Left ventricle myocardium inferior (tissue), 1 donor: ENCODE measurements at regions not wholly inside any gene's neighbourhood (a gene's known extent, or its start where the extent isn't known, plus 50 kb on each side); places are given as distances from the start of the nearest gene placed in this dataset.

Experiments
- DNase-seq: peaks from one replicate; pipeline ENCODE4 v3.0.0-alpha.2; 2020
- H3K27ac ChIP-seq: fragments of 200-600 bp; replicated peaks from 2 replicates; pipeline ENCODE4 v1.8.0; 2021
- H3K27me3 ChIP-seq: fragments of 200-600 bp; 2 replicates; pipeline ENCODE4 v1.8.0; 2021; ENCODE audit warnings: low read depth
- H3K36me3 ChIP-seq: fragments of 200-600 bp; 2 replicates; pipeline ENCODE4 v1.8.0; 2021
- H3K4me1 ChIP-seq: fragments of 200-600 bp; 2 replicates; pipeline ENCODE4 v1.8.0; 2021
- H3K4me3 ChIP-seq: fragments of 200-600 bp; 2 replicates; pipeline ENCODE4 v1.8.0; 2021; ENCODE audit warnings: mild to moderate bottlenecking, moderate library complexity
- H3K9me3 ChIP-seq: fragments of 200-600 bp; replicated peaks from 2 replicates; pipeline ENCODE4 v1.8.0; 2021
- CTCF ChIP-seq: fragments of 200-600 bp; IDR thresholded peaks from 2 replicates; pipeline ENCODE4 v1.8.0; 2021; ENCODE audit warnings: antibody characterized with exemption, mild to moderate bottlenecking, borderline replicate concordance
- intact Hi-C: fragments of 100-400 bp; cut with micrococcal nuclease; formaldehyde crosslinking; loops from one replicate; pipeline ENCODE4 v1.11.0; 2022
- donor health status: DM: no; HTN: yes; CAD: no; lungs with severe emphysema.

DNA sequence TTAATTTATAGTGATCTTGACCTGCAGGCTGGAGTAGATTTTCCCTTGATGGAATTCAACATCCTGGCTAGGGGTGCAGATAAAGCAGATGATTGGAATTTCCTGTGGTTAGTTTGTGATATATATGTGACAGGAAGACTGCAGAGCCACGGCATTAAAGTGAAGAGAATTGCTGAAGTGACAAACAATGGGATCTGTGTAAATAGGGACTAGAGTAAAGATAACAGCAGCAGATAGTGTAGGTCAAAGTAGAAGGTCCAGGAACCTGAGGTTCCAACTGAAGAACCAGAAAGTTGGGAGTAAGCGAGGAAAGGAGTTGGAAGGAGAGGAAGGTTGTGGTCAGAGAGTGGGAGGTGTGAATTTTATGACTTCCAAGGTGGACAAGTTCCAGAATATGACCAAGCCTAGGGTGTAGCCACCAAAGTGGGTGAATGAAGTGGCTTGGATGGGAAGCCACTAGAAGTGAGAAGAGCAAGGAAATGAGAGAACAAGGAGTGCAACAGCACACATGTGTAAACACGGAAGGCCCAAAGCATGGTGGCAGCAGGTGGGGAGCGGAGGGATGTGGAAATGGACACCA, 325.0 kb downstream of the RAB28 start:
- intact Hi-C loops: no loop called here
- no peaks in the 10 kb centered on the region for H3K4me1 ChIP-seq
- H3K27ac ChIP-seq: no peak overlapping the region
- no peaks in the 10 kb centered on the region for H3K36me3 ChIP-seq
- H3K4me3 ChIP-seq: no peak overlapping the region
- H3K9me3 ChIP-seq: no peaks in the 10 kb centered on the region
- H3K27me3 ChIP-seq: no peaks in the 10 kb centered on the region
- no peak for DNase-seq
- no peak for TF ChIP-seq CTCF

- Histone ChIP-seq H3K27ac (no peak overlapping the region), H3K36me3 (no peaks in the 10 kb centered on the region)
- intact Hi-C loops: no loop called here
Measured at GRCh38 chr4:13151194-13151593, 332.9 kb downstream of the RAB28 start.

GRCh38 chr4:13143222-13144070, 340.7 kb downstream of the RAB28 start:
- Histone ChIP-seq H3K27me3 (no peaks in the 10 kb centered on the region), H3K36me3 (no peaks in the 10 kb centered on the region), H3K27ac (no peak overlapping the region), H3K4me1 (no peaks in the 10 kb centered on the region), H3K9me3 (no peaks in the 10 kb centered on the region), H3K4me3 (no peak overlapping the region)
- DNase-seq: no peak
- intact Hi-C loops: no loop called here
- TF ChIP-seq CTCF: no peak

More at GRCh38 chr4:13151194-13151593, 332.9 kb downstream of the RAB28 start:
- no peak overlapping the region for H3K4me3 ChIP-seq
- H3K4me1 ChIP-seq: no peaks in the 10 kb centered on the region
- H3K27me3 ChIP-seq: no peaks in the 10 kb centered on the region
- H3K9me3 ChIP-seq: no peaks in the 10 kb centered on the region
- TF ChIP-seq CTCF: no peak
- no peak for DNase-seq

- Histone ChIP-seq H3K36me3 (no peaks in the 10 kb centered on the region), H3K4me1 (no peaks in the 10 kb centered on the region), H3K27ac (no peak overlapping the region), H3K9me3 (no peaks in the 10 kb centered on the region), H3K4me3 (no peak overlapping the region), H3K27me3 (no peaks in the 10 kb centered on the region)
- no peak for TF ChIP-seq CTCF
- intact Hi-C loops: no loop called here
- DNase-seq: no peak
Measured at GRCh38 chr4:13142726-13143125, 341.4 kb downstream of the RAB28 start.

GRCh38 chr4:13142191-13142590, 341.9 kb downstream of the RAB28 start:
- no peaks in the 10 kb centered on the region for H3K4me1 ChIP-seq
- no peak overlapping the region for H3K4me3 ChIP-seq
- H3K27ac ChIP-seq: no peak overlapping the region
- H3K36me3 ChIP-seq: no peaks in the 10 kb centered on the region
- no peak for DNase-seq
- no peaks in the 10 kb centered on the region for H3K27me3 ChIP-seq
- intact Hi-C loops: no loop called here
- no peaks in the 10 kb centered on the region for H3K9me3 ChIP-seq
- TF ChIP-seq CTCF: no peak
